H9 (cell line): ENCODE measurements at regions not wholly inside any gene's neighbourhood (a gene's known extent, or its start where the extent isn't known, plus 50 kb on each side); places are given as distances from the start of the nearest gene placed in this dataset.
A peak's percentile ranks its signal among the peaks of the same experiment; 100 is the strongest.
"Not testable (repeated sequence)": the region's sequence is repeated elsewhere in the genome, so short reads cannot be mapped to it uniquely, and the experiment has no call there.

Source experiments
- DNase-seq: peaks from one replicate; pipeline ENCODE4 v3.0.0-alpha.2; 2017
- H2AFZ ChIP-seq: one replicate; pipeline ENCODE4 v1.6.1; 2013; ENCODE audit warnings: mild to moderate bottlenecking, low read length, control low read depth, moderate library complexity
- H2AK5ac ChIP-seq: 2 replicates; pipeline ENCODE4 v1.6.1; 2013; ENCODE audit warnings: low read length, control low read depth, mixed read lengths; ENCODE audit not compliant: insufficient read length
- H2BK120ac ChIP-seq: one replicate; pipeline ENCODE4 v1.6.1; 2013; ENCODE audit warnings: low read depth, mild to moderate bottlenecking, low read length, control low read depth, inconsistent platforms; ENCODE audit not compliant: poor library complexity, severe bottlenecking
- H2BK12ac ChIP-seq: 2 replicates; pipeline ENCODE4 v1.6.1; 2013; ENCODE audit warnings: low read length, control low read depth, mixed read lengths, low read depth; ENCODE audit not compliant: insufficient read length
- H2BK15ac ChIP-seq: 2 replicates; pipeline ENCODE4 v1.6.1; 2013; ENCODE audit warnings: low read depth, low read length, control low read depth
- H2BK20ac ChIP-seq: one replicate; pipeline ENCODE4 v1.6.1; 2013; ENCODE audit warnings: low read depth, mild to moderate bottlenecking, low read length, control low read depth, inconsistent platforms; ENCODE audit not compliant: poor library complexity, severe bottlenecking
- H2BK5ac ChIP-seq: 2 replicates; pipeline ENCODE4 v1.6.1; 2013; ENCODE audit warnings: low read length, control low read depth, mixed read lengths; ENCODE audit not compliant: insufficient read length
- H3K14ac ChIP-seq: 2 replicates; pipeline ENCODE4 v1.6.1; 2013; ENCODE audit warnings: low read length, control low read depth; ENCODE audit not compliant: insufficient read depth
- H3K18ac ChIP-seq: 2 replicates; pipeline ENCODE4 v1.6.1; 2013; ENCODE audit warnings: low read depth, mild to moderate bottlenecking, mixed read lengths, low read length, control low read depth; ENCODE audit not compliant: insufficient read length
- H3K23ac ChIP-seq: 2 replicates; pipeline ENCODE4 v1.6.1; 2013; ENCODE audit warnings: low read length, control low read depth, mixed read lengths, low read depth; ENCODE audit not compliant: insufficient read length
- H3K23me2 ChIP-seq: 2 replicates; pipeline ENCODE4 v1.6.1; 2013; ENCODE audit warnings: low read depth, mild to moderate bottlenecking, mixed read lengths, low read length, control low read depth; ENCODE audit not compliant: insufficient read length, poor library complexity, severe bottlenecking
- H3K27ac ChIP-seq: 2 replicates; pipeline ENCODE4 v1.5.1; 2013; ENCODE audit warnings: low read length, control low read depth, mixed read lengths, low read depth; ENCODE audit not compliant: insufficient read length
- H3K27me3 ChIP-seq: 2 replicates; pipeline ENCODE4 v1.6.1; 2013; ENCODE audit warnings: low read length, control low read depth, inconsistent platforms; ENCODE audit not compliant: insufficient read depth
- H3K4ac ChIP-seq: 2 replicates; pipeline ENCODE4 v1.6.1; 2013; ENCODE audit warnings: low read depth, mild to moderate bottlenecking, control low read depth, inconsistent platforms, low read length, moderate library complexity
- H3K4me1 ChIP-seq: 2 replicates; pipeline ENCODE4 v1.6.1; 2013; ENCODE audit warnings: low read length, control low read depth, inconsistent platforms; ENCODE audit not compliant: insufficient read depth
- H3K4me2 ChIP-seq: 2 replicates; pipeline ENCODE4 v1.6.1; 2013; ENCODE audit warnings: low read length, control low read depth, mixed read lengths; ENCODE audit not compliant: insufficient read length, insufficient read depth
- H3K56ac ChIP-seq: 2 replicates; pipeline ENCODE4 v1.6.1; 2013; ENCODE audit warnings: low read depth, mild to moderate bottlenecking, mixed read lengths, low read length, control low read depth; ENCODE audit not compliant: insufficient read length
- H3K79me1 ChIP-seq: 2 replicates; pipeline ENCODE4 v1.6.1; 2013; ENCODE audit warnings: low read depth, mild to moderate bottlenecking, moderate library complexity, low read length, control low read depth, inconsistent platforms; ENCODE audit not compliant: insufficient read depth, poor library complexity, severe bottlenecking
- H3K79me2 ChIP-seq: 2 replicates; pipeline ENCODE4 v1.6.1; 2013; ENCODE audit warnings: low read length, control low read depth, inconsistent platforms; ENCODE audit not compliant: insufficient read depth
- H3K9ac ChIP-seq: 2 replicates; pipeline ENCODE4 v1.6.1; 2013; ENCODE audit warnings: low read length, control low read depth, mixed read lengths; ENCODE audit not compliant: insufficient read length; ENCODE audit errors: extremely low read depth
- H3K9me3 ChIP-seq: one replicate; pipeline ENCODE4 v1.6.1; 2013; ENCODE audit warnings: low read depth, low read length, inconsistent platforms; ENCODE audit not compliant: control insufficient read depth
- H3T11ph ChIP-seq: one replicate; pipeline ENCODE4 v1.6.1; 2013; ENCODE audit warnings: mild to moderate bottlenecking, low read length, control low read depth, inconsistent platforms
- H4K20me1 ChIP-seq: one replicate; pipeline ENCODE4 v1.6.1; 2013; ENCODE audit not compliant: control insufficient read depth, insufficient read length, insufficient read depth
- H4K5ac ChIP-seq: 2 replicates; pipeline ENCODE4 v1.6.1; 2013; ENCODE audit warnings: low read depth, mild to moderate bottlenecking, mixed read lengths, low read length, control low read depth; ENCODE audit not compliant: insufficient read length
- H4K8ac ChIP-seq: replicated peaks from 2 replicates; pipeline ENCODE4 v1.6.1; 2013; ENCODE audit warnings: low read length, control low read depth, mixed read lengths, low read depth; ENCODE audit not compliant: insufficient read length
- H4K91ac ChIP-seq: 2 replicates; pipeline ENCODE4 v1.6.1; 2013; ENCODE audit warnings: low read depth, mild to moderate bottlenecking, moderate library complexity, mixed read lengths, low read length, control low read depth; ENCODE audit not compliant: insufficient read length
- H3K27ac Mint-ChIP-seq, 3 experiments: 2 replicates in 2 of 3; 3 replicates in 1 of 3; pipeline ENCODE4 v1.8.0; 2020 to 2021; ENCODE audit warnings: mixed read lengths in 3 of 3, mild to moderate bottlenecking in 1 of 3, moderate library complexity in 1 of 3
- H3K27me3 Mint-ChIP-seq: 2 replicates; pipeline ENCODE4 v1.8.0; 2021; ENCODE audit warnings: low read depth, mild to moderate bottlenecking, moderate library complexity, mixed read lengths
- H3K36me3 Mint-ChIP-seq, 3 experiments: 2 replicates in 2 of 3; 3 replicates in 1 of 3; pipeline ENCODE4 v1.8.0; 2020 to 2021; ENCODE audit warnings: low read depth in 3 of 3, mixed read lengths in 3 of 3; ENCODE audit not compliant: insufficient read depth in 1 of 3
- H3K4me1 Mint-ChIP-seq, 2 experiments: 2 replicates each; pipeline ENCODE4 v1.8.0; 2020; ENCODE audit warnings: mixed read lengths in 2 of 2
- H3K4me3 Mint-ChIP-seq, 2 experiments: 2 replicates in 1 of 2; 3 replicates in 1 of 2; pipeline ENCODE4 v1.8.0; 2020 to 2021; ENCODE audit warnings: mild to moderate bottlenecking in 2 of 2, mixed read lengths in 2 of 2, moderate library complexity in 1 of 2
- H3K9me3 Mint-ChIP-seq, 2 experiments: 2 replicates in 1 of 2; 3 replicates in 1 of 2; pipeline ENCODE4 v1.8.0; 2020; ENCODE audit warnings: mild to moderate bottlenecking in 2 of 2, mixed read lengths in 2 of 2, moderate library complexity in 1 of 2
- WGBS: extraction: QIAGEN DNeasy Blood & Tissue Kit; methylation state at CpG from one replicate; pipeline ENCODE4 v1.1.7; 2013; ENCODE audit warnings: missing lambda C conversion rate, low lambda C conversion rate, mixed read lengths; ENCODE audit not compliant: insufficient read length; ENCODE audit errors: extremely low coverage; 5-methylcytosine and 5-hydroxymethylcytosine counted together
- TF ChIP-seq, protein P1 (sequence below): fragments of 200-600 bp; sonication (generic); conservative IDR thresholded peaks from 3 replicates; pipeline ENCODE4 v1.8.0; 2021; ENCODE audit warnings: antibody characterized with exemption, mild to moderate bottlenecking

DNA sequence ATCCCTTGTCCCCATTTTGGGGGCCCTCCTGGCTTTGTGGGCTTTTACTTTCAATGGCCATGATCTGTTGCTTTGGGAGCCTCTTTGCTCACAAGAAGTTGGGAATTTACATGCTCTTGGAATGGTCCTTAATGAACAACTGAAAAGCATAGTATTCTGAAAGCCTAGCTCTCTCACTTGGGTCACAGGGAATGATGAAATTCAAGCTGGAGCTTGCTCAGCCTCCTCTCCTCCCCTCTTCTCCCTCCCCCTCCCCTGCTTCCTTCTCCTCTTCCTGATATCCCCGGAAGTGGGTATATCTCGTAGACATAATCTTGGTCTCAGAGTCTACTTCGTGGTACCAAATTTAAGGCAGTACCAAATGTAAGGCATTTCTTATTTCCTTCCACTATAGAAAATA is 400.6 kb upstream of the NR3C2 start:
- H4K5ac ChIP-seq: no peak overlapping the region
- Mint-ChIP-seq H3K9me3 (no peaks in the 10 kb centered on the region), H3K4me1 (peaks cover 10 to 22% of the 10 kb centered on the region in 2 experiments), H3K4me3 (no peak overlapping the region), H3K27ac (peak overlapping the region; percentile 69 to 80 (median 80); a peak in 5 of 7 replicates), H3K27me3 (no peaks in the 10 kb centered on the region; the same call in 1 of the 2 replicates), H3K36me3 (no peaks in the 10 kb centered on the region)
- H3K4ac ChIP-seq: no peak overlapping the region
- H3K23me2 ChIP-seq: no peaks in the 10 kb centered on the region
- H3K9ac ChIP-seq: no peak overlapping the region
- no peak overlapping the region for H3K56ac ChIP-seq
- H2BK20ac ChIP-seq: no peak overlapping the region
- H2BK15ac ChIP-seq: no peak overlapping the region
- no peak overlapping the region for H2AFZ ChIP-seq
- TF ChIP-seq, protein P1, sequence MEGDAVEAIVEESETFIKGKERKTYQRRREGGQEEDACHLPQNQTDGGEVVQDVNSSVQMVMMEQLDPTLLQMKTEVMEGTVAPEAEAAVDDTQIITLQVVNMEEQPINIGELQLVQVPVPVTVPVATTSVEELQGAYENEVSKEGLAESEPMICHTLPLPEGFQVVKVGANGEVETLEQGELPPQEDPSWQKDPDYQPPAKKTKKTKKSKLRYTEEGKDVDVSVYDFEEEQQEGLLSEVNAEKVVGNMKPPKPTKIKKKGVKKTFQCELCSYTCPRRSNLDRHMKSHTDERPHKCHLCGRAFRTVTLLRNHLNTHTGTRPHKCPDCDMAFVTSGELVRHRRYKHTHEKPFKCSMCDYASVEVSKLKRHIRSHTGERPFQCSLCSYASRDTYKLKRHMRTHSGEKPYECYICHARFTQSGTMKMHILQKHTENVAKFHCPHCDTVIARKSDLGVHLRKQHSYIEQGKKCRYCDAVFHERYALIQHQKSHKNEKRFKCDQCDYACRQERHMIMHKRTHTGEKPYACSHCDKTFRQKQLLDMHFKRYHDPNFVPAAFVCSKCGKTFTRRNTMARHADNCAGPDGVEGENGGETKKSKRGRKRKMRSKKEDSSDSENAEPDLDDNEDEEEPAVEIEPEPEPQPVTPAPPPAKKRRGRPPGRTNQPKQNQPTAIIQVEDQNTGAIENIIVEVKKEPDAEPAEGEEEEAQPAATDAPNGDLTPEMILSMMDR: no peak
- H4K8ac ChIP-seq: no peak overlapping the region
- no peaks in the 10 kb centered on the region for H3K27me3 ChIP-seq
- no peak overlapping the region for H2BK12ac ChIP-seq
- H3T11ph ChIP-seq: no peak overlapping the region
- H3K79me2 ChIP-seq: no peaks in the 10 kb centered on the region
- H2BK5ac ChIP-seq: no peak overlapping the region
- DNase-seq: no peak
- H3K4me1 ChIP-seq: no peaks in the 10 kb centered on the region; the same call in 1 of the 2 replicates
- H3K23ac ChIP-seq: no peak overlapping the region
- no peak overlapping the region for H2AK5ac ChIP-seq
- H4K91ac ChIP-seq: no peak overlapping the region
- no CpG with 5 or more reads among the region's 3 CpGs for WGBS
- H3K79me1 ChIP-seq: no peaks in the 10 kb centered on the region
- H4K20me1 ChIP-seq: no peaks in the 10 kb centered on the region
- H3K18ac ChIP-seq: no peak overlapping the region
- no peaks in the 10 kb centered on the region for H3K9me3 ChIP-seq
- H3K4me2 ChIP-seq: no peak overlapping the region
- H3K14ac ChIP-seq: no peak overlapping the region; the same call in 1 of the 2 replicates
- H3K27ac ChIP-seq: no peak overlapping the region
- no peak overlapping the region for H2BK120ac ChIP-seq

DNA sequence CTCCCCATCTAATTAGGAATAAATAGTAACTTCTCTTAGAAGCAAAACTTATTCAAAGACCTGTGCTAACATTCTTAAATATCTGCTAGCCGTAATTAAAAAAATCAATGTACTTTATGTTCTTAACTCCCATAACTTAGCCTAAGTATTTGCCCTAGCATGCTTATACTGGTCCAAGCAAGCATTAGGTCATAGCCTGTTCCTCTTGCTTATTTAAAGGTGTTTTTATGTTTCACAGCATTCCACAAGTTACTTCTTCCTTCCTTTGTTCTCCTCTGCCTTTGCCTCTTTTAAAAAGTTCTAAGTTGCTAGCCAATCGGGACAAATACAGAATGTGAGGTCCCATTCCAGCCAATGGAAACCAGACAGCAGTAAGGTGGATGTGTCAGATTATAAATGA is 395.4 kb upstream of the NR3C2 start:
- H3K4me1 ChIP-seq: not testable (repeated sequence)
- peaks cover 10 to 21% of the 10 kb centered on the region in 2 experiments for H3K4me1 Mint-ChIP-seq

More for the DNA sequence above, 395.4 kb upstream of the NR3C2 start:
- not testable (repeated sequence) for H2BK20ac ChIP-seq, H4K20me1 ChIP-seq, H3T11ph ChIP-seq, H3K27ac Mint-ChIP-seq, H4K8ac ChIP-seq, H4K5ac ChIP-seq, H2BK5ac ChIP-seq, H3K79me1 ChIP-seq, H2BK120ac ChIP-seq, H3K56ac ChIP-seq, H2AK5ac ChIP-seq, DNase-seq, H2BK12ac ChIP-seq, H3K4ac ChIP-seq, H3K79me2 ChIP-seq, H3K4me3 Mint-ChIP-seq, H2AFZ ChIP-seq, H3K9ac ChIP-seq, H3K23ac ChIP-seq, H3K27me3 ChIP-seq, H3K36me3 Mint-ChIP-seq, H3K14ac ChIP-seq, H3K9me3 Mint-ChIP-seq, H3K23me2 ChIP-seq, H3K4me2 ChIP-seq, H3K27ac ChIP-seq, H3K9me3 ChIP-seq, H2BK15ac ChIP-seq, H3K27me3 Mint-ChIP-seq, H3K18ac ChIP-seq, H4K91ac ChIP-seq
- no CpG with 5 or more reads among the region's 2 CpGs for WGBS
